DMS153 treated with DMSO at 0.1 percent for 48 hours (cell line): ENCODE measurements at regions not wholly inside any gene's neighbourhood (a gene's known extent, or its start where the extent isn't known, plus 50 kb on each side); places are given as distances from the start of the nearest gene placed in this dataset.
A peak's percentile ranks its signal among the peaks of the same experiment; 100 is the strongest.

ENCODE experiments used
- DNase-seq: peaks from one replicate; lab custom pipeline; 2025; ENCODE audit not compliant: unreplicated experiment; lab: John Stamatoyannopoulos, UW

- DNase-seq: peak; percentile 51
Observed at GRCh38 chr11:45366619-45367190, 80.6 kb upstream of the SYT13 start.

GRCh38 chr11:45365961-45366618 is 79.9 kb upstream of the SYT13 start:
- DNase-seq: peak; percentile 44

- peak; percentile 24 for DNase-seq
Observed at GRCh38 chr11:45362636-45363035, 76.5 kb upstream of the SYT13 start.

GRCh38 chr11:45361551-45361950 is 75.4 kb upstream of the SYT13 start:
- no peak for DNase-seq

- no peak for DNase-seq
Observed at GRCh38 chr11:45355706-45356041, 69.5 kb upstream of the SYT13 start.

GRCh38 chr11:45354976-45355705 is 69.0 kb upstream of the SYT13 start:
- peak; percentile 91 for DNase-seq

GRCh38 chr11:45348729-45349128 is 62.6 kb upstream of the SYT13 start:
- no peak for DNase-seq

- no peak for DNase-seq
Observed at GRCh38 chr11:45347348-45348082, 61.4 kb upstream of the SYT13 start.

- no peak for DNase-seq
Observed at GRCh38 chr11:45345491-45345890, 59.4 kb upstream of the SYT13 start.

- no peak for DNase-seq
Observed at GRCh38 chr11:45344028-45344427, 57.9 kb upstream of the SYT13 start.

- DNase-seq: no peak
Observed at GRCh38 chr11:45343444-45343843, 57.3 kb upstream of the SYT13 start.

- no peak for DNase-seq
Observed at GRCh38 chr11:45341372-45341771, 55.2 kb upstream of the SYT13 start.

- peak; percentile 90 for DNase-seq
Observed at GRCh38 chr11:45339729-45340519, 53.8 kb upstream of the SYT13 start.

- no peak for DNase-seq
Observed at GRCh38 chr11:45337583-45338360, 51.6 kb upstream of the SYT13 start.

GRCh38 chr11:45336136-45336535 is 50.0 kb upstream of the SYT13 start:
- DNase-seq: peak; percentile 21
